ENCODE measurements at regions not wholly inside any gene's neighbourhood (a gene's known extent, or its start where the extent isn't known, plus 50 kb on each side); places are given as distances from the start of the nearest gene placed in this dataset.
"Not testable (repeated sequence)": the region's sequence is repeated elsewhere in the genome, so short reads cannot be mapped to it uniquely, and the experiment has no call there.

DNA sequence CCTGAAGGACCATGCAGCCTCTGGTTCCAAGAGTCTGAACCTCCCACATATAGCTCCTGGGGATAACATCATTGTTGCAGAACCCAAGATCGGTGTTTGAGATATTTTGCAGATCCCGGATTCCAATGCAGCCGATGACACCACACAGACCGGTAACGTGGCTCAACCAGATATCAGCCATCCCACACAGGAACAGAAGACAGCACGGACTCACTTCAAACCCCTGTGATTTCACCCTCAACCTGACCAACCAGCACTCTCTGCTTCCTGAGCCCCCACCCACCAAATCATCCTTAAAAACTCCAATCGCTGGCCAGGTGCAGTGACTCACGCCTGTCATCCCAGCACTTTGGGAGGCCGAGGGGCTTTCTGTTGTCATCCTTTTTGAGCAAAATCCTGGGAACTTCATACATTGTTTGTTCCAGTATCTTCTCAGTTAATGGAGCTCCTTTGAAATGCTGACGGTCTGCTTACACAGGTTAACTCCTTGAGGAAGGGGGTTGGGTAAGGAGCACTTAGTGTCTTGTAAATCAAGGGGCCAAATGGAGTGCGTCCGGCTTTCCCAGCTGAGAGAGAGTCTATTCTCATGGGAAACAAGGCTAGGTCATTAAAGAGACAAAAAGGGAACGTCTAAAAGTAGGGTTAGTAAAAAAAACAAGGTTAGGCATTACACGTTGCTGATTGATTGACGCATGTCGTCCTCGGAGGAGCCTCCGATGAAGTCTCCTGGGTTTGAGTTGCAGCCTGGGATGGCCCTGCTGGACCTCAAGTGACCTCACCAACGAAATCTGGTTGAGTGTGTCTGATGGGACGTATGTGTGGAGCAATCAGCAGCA lies 230.4 kb downstream of the CRLF2 start:
- Histone ChIP-seq H3K4me3 (ENCODE audit: low read depth, low read length) (no peak overlapping the region), H3K27me3 (no peaks in the 10 kb centered on the region), H3K36me3 (no peaks in the 10 kb centered on the region), H3K9me3 (no peaks in the 10 kb centered on the region), H3K4me1 (no peaks in the 10 kb centered on the region)
- TF ChIP-seq, protein P1, sequence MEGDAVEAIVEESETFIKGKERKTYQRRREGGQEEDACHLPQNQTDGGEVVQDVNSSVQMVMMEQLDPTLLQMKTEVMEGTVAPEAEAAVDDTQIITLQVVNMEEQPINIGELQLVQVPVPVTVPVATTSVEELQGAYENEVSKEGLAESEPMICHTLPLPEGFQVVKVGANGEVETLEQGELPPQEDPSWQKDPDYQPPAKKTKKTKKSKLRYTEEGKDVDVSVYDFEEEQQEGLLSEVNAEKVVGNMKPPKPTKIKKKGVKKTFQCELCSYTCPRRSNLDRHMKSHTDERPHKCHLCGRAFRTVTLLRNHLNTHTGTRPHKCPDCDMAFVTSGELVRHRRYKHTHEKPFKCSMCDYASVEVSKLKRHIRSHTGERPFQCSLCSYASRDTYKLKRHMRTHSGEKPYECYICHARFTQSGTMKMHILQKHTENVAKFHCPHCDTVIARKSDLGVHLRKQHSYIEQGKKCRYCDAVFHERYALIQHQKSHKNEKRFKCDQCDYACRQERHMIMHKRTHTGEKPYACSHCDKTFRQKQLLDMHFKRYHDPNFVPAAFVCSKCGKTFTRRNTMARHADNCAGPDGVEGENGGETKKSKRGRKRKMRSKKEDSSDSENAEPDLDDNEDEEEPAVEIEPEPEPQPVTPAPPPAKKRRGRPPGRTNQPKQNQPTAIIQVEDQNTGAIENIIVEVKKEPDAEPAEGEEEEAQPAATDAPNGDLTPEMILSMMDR (IDR thresholded peaks at IDR 0.05; ENCODE audit: low read depth, low read length) = no peak
- DNase-seq = no peak

DNA sequence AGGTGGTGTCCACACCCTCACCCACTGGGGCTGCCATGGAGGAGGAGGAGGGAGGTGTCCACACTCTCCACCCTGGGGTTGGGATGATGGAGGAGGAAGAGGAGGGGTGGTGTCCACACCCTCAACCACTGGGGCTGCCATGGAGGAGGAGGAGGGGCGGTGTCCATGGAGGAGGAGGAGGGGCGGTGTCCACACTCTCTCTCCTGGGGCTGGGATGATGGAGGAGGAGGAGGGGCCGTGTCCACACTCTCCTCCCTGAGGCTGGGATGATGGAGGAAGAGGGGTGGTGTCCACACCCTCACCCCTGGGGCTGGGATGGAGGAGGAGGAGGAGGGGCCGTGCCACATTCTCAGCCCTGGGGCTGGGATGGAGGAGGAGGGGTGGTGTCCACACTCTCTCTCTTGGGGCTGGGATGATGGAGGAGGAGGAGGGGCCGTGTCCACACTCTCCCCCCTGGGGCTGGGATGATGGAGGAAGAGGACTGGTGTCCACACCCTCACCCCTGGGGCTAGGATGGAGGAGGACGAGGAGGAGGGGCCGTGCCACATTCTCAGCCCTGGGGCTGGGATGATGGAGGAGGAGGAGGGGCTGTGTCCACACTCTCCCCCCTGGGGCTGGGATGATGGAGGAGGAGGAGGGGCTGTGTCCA lies 231.7 kb downstream of the CRLF2 start:
- no peak for DNase-seq
- TF ChIP-seq, protein P1 (IDR thresholded peaks at IDR 0.05; ENCODE audit: low read depth, low read length) = no peak
- H3K4me1 ChIP-seq = no peaks in the 10 kb centered on the region
- H3K36me3 ChIP-seq = no peaks in the 10 kb centered on the region
- H3K9me3 ChIP-seq = no peaks in the 10 kb centered on the region
- H3K4me3 ChIP-seq (ENCODE audit: low read depth, low read length) = no peak overlapping the region
- H3K27me3 ChIP-seq = no peaks in the 10 kb centered on the region

DNA sequence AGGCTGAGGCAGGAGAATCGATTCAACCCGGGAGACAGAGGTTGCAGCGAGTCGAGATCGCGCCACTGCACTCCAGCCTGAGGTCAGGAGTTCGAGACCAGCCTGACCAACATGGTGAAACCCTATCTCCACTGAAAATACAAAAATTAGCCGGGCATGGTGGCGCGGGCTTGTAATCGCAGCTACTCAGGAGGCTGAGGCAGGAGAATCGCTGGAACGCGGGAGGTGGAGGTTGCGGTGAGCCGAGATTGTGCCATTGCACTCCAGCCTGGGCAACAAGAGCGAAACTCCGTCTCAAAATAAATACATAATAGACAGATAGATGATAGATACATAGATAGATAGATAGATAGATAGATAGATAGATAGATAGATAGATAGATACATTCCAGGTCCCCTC lies 233.3 kb downstream of the CRLF2 start:
- H3K9me3 ChIP-seq; H3K36me3 ChIP-seq; H3K27me3 ChIP-seq; H3K4me3 ChIP-seq (ENCODE audit: low read depth, low read length); H3K4me1 ChIP-seq; DNase-seq: not testable (repeated sequence)

DNA sequence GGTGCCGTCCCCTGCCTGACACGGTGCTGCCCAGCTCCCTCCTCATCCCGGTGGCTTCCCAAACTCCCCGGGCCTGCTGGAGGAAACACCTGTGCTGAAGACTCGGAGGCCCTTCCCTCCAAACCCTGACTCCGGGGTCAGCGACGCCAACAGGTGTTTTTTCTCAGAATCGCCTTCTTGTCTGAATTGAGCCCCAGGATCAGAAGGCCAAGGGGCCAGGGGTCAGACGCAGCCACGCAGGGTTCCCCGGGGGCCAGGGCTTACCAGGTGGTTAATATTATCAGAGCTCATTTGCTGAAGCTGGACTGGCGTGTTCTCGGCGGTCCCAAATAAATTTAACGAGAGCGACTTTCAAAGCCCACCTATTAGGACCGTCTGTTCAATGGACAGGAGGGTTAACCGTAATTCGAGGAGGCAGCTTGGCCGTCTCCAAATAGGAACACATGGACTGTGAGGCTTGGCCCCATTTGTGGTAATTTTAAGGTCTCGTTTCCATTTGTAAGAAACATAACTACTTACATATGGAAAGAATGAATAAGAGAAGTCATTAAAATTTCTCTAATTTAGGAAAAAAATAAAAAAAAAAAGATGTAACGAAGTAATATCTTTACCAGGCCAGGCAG lies 239.3 kb downstream of the CRLF2 start:
- Histone ChIP-seq H3K4me3 (ENCODE audit: low read depth, low read length) (no peak overlapping the region), H3K9me3 (no peaks in the 10 kb centered on the region)
- TF ChIP-seq, protein P1 (IDR thresholded peaks at IDR 0.05; ENCODE audit: low read depth, low read length) = no peak

DNA sequence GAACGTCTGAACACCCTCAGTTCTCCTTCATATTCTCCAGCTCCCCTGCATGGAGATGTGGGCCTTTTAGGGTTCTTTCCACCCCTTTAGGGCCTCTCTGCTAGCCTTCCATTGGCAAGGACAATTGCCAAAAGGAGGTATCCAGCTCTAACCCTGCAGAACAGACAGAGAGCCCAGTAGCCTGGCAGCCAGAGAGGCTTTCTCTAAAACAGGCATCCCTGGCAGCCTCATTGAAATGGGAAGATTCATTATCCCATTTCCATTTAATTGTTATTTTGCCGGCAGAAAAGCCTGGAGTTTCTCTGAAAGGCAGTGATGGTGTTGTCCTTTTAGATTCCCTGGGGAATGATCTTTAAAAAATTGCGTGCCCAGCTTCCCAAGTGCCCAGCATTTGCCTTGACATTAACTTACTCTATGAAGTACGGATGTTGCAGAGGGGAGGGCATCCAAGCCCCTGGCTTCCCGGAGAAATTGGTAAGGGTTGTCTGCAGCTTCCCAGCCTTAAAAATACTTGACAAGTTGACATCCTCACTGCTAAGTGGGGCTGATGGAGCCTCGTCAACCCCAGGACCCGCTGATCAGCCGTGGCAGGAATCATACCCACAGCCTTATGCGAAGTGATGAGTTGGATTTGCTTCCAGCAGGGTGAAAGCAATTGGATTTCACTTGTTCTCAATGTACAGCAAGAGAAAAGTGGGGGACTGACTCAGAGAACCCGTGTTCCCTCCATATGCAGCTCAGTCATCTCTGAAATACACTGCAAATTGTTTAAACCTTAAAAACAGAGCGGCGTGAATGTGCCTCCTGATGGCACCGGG lies 244.1 kb downstream of the CRLF2 start:
- DNase-seq = no peak
- TF ChIP-seq, protein P1 (IDR thresholded peaks at IDR 0.05; ENCODE audit: low read depth, low read length) = no peak
- Histone ChIP-seq H3K27me3 (no peaks in the 10 kb centered on the region), H3K36me3 (no peaks in the 10 kb centered on the region), H3K4me1 (no peaks in the 10 kb centered on the region), H3K4me3 (ENCODE audit: low read depth, low read length) (no peak overlapping the region), H3K9me3 (no peaks in the 10 kb centered on the region)

More for the DNA sequence above, 239.3 kb downstream of the CRLF2 start:
- Histone ChIP-seq H3K4me1 (no peaks in the 10 kb centered on the region), H3K36me3 (no peaks in the 10 kb centered on the region), H3K27me3 (no peaks in the 10 kb centered on the region)
- DNase-seq = no peak

DNA sequence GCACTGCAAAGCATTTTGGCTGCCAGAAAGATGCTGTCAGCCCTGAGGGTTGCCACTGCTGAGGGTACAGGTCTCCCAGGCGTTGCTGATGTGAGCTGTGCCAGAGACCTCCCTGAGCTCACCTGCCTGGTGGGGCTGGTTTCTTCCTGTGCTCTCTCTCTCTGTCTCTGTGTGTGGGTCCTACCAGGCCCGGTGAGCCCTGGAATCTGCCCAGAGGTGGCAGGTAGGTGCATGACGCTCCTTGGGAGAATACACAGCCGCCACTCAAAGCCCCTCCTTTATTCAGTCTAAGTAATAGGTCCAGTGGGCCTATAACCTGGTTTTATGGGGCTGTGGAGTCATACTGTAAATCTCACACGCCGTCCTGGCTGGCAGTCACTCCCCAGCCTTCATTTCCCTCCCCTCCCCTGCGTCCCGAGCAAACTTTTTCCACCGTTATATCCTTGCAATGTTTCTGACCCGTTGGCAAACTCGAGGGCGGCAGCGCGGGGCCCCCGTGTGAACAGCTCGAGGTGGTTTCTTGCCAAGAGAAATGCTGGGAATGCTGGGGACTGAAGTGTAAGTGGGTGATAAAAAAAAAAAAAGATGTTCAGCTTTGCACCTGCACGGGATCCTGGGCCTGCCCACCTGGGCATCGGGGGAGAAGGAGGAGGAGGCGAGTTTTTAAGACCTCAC lies 245.9 kb downstream of the CRLF2 start:
- Histone ChIP-seq H3K4me3 (ENCODE audit: low read depth, low read length) (no peak overlapping the region), H3K4me1 (no peaks in the 10 kb centered on the region), H3K9me3 (no peaks in the 10 kb centered on the region), H3K27me3 (no peaks in the 10 kb centered on the region), H3K36me3 (no peaks in the 10 kb centered on the region)
- DNase-seq = no peak
- TF ChIP-seq, protein P1 (IDR thresholded peaks at IDR 0.05; ENCODE audit: low read depth, low read length) = no peak

All from BE2C (cell line).